Astrocyte (in vitro differentiated cells and primary cell): ENCODE measurements at regions not wholly inside any gene's neighbourhood (a gene's known extent, or its start where the extent isn't known, plus 50 kb on each side); places are given as distances from the start of the nearest gene placed in this dataset.
"Not testable (repeated sequence)": the region's sequence is repeated elsewhere in the genome, so short reads cannot be mapped to it uniquely, and the experiment has no call there.

ENCODE experiments used
- DNase-seq: peaks from one replicate; pipeline ENCODE4 v3.0.0-alpha.2; 2010; ENCODE audit warnings: low read depth
- FAIRE-seq: peaks from 2 replicates; lab custom pipeline; 2011; peaks lifted over from hg19 to GRCh38; lab: Jason Lieb, UNC
- H2AFZ ChIP-seq: 2 replicates; pipeline ENCODE4 v1.6.0; 2012; ENCODE audit warnings: low read depth, low read length, inconsistent platforms
- H3K27ac ChIP-seq: 2 replicates; pipeline ENCODE4 v1.5.1; 2011; ENCODE audit warnings: low read depth, low read length, inconsistent platforms
- H3K27me3 ChIP-seq: 2 replicates; pipeline ENCODE4 v1.6.0; 2011; ENCODE audit warnings: low read length, inconsistent platforms; ENCODE audit not compliant: insufficient read depth
- H3K36me3 ChIP-seq: 2 replicates; pipeline ENCODE4 v1.5.1; 2011; ENCODE audit warnings: low read length, inconsistent platforms; ENCODE audit not compliant: insufficient read depth
- H3K4me1 ChIP-seq: 2 replicates; pipeline ENCODE4 v1.5.1; 2011; ENCODE audit warnings: low read length, inconsistent platforms; ENCODE audit not compliant: insufficient read depth
- H3K4me2 ChIP-seq: 2 replicates; pipeline ENCODE4 v1.6.0; 2012; ENCODE audit warnings: low read length, inconsistent platforms
- H3K4me3 ChIP-seq: 2 replicates; pipeline ENCODE4 v1.5.1; 2011; ENCODE audit warnings: low read depth, mild to moderate bottlenecking, low read length, inconsistent platforms; ENCODE audit not compliant: insufficient read depth
- H3K79me2 ChIP-seq: 2 replicates; pipeline ENCODE4 v1.6.0; 2012; ENCODE audit warnings: mild to moderate bottlenecking, low read length, inconsistent platforms; ENCODE audit not compliant: insufficient read depth
- H3K9ac ChIP-seq: 2 replicates; pipeline ENCODE4 v1.6.0; 2012; ENCODE audit warnings: mild to moderate bottlenecking, low read length, inconsistent platforms
- H3K9me3 ChIP-seq: 2 replicates; pipeline ENCODE4 v1.5.1; 2012; ENCODE audit warnings: low read depth, mild to moderate bottlenecking, low read length, inconsistent platforms; ENCODE audit not compliant: insufficient read depth
- H4K20me1 ChIP-seq: 2 replicates; pipeline ENCODE4 v1.6.0; 2012; ENCODE audit warnings: low read length, inconsistent platforms; ENCODE audit not compliant: insufficient read depth
- H3K27ac Mint-ChIP-seq: one replicate; pipeline ENCODE4 v1.8.0; 2021; ENCODE audit warnings: mild to moderate bottlenecking, mixed read lengths; ENCODE audit not compliant: unreplicated experiment
- H3K27me3 Mint-ChIP-seq: one replicate; pipeline ENCODE4 v1.8.0; 2021; ENCODE audit warnings: low read depth, mixed read lengths; ENCODE audit not compliant: unreplicated experiment
- H3K36me3 Mint-ChIP-seq: one replicate; pipeline ENCODE4 v1.8.0; 2021; ENCODE audit warnings: low read depth, mixed read lengths; ENCODE audit not compliant: unreplicated experiment
- H3K4me1 Mint-ChIP-seq: one replicate; pipeline ENCODE4 v1.8.0; 2021; ENCODE audit warnings: low read depth, mixed read lengths; ENCODE audit not compliant: unreplicated experiment
- H3K4me3 Mint-ChIP-seq: one replicate; pipeline ENCODE4 v1.8.0; 2021; ENCODE audit warnings: mild to moderate bottlenecking, moderate library complexity, mixed read lengths; ENCODE audit not compliant: unreplicated experiment
- H3K9me3 Mint-ChIP-seq: one replicate; pipeline ENCODE4 v1.8.0; 2021; ENCODE audit warnings: mild to moderate bottlenecking, mixed read lengths; ENCODE audit not compliant: unreplicated experiment
- EZH2 ChIP-seq: IDR thresholded peaks from 2 replicates; pipeline ENCODE4 v1.6.1; 2012; ENCODE audit warnings: mild to moderate bottlenecking, low read length, inconsistent platforms; ENCODE audit not compliant: insufficient read depth
- TF ChIP-seq, protein P1 (sequence below): IDR thresholded peaks from 2 replicates; pipeline ENCODE4 v1.5.1; 2011; ENCODE audit warnings: low read depth, mild to moderate bottlenecking, inconsistent platforms, low read length, moderate library complexity; ENCODE audit not compliant: insufficient read depth

DNA sequence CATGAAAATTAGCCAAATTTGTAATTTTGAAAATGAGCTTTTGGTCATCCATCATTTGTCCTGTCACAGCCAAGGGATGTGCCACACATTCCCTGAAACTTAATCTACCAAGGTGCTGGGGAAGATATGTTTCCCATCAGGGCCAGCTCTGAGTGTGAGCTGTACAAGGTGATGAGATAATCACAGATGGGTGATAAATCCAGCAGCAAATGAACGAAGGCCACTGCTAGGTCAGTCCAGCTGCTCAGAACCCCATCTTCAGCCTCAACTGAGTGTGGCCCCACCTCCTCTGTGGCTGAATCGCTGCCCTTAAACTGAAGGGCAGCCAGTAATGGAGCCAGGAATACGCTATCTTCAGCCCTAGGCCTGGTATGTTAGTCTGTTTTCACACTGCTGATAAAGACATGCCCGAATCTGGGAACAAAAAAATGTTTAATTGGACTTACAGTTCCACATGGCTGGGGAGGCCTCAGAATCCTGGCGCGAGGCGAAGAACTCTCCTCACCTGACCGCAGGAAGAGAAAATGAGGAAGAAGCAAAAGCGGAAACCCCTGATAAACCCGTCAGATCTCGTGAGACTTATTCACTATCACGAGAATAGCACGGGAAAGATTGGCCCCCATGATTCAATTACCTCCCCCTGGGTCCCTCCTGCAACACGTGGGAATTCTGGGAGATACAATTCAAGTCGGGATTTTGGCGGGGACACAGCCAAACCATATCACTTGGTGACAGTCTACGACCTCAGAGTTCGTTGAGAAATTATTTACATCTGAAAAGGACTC, 553.0 kb downstream of the NTRK3 start:
- H3K27ac Mint-ChIP-seq = no peak overlapping the region
- H3K4me1 Mint-ChIP-seq = no peaks in the 10 kb centered on the region
- no peak overlapping the region for H2AFZ ChIP-seq
- no peaks in the 10 kb centered on the region for H3K36me3 ChIP-seq
- H3K27me3 ChIP-seq = no peaks in the 10 kb centered on the region
- no peaks in the 10 kb centered on the region for H3K79me2 ChIP-seq
- H3K4me3 Mint-ChIP-seq = no peak overlapping the region
- H3K9ac ChIP-seq = no peak overlapping the region
- H3K4me3 ChIP-seq = no peak overlapping the region
- H3K36me3 Mint-ChIP-seq = no peaks in the 10 kb centered on the region
- FAIRE-seq (no peak), DNase-seq (no peak)
- no peak overlapping the region for H3K27ac ChIP-seq
- H3K4me1 ChIP-seq = no peaks in the 10 kb centered on the region
- H3K4me2 ChIP-seq = no peak overlapping the region
- H4K20me1 ChIP-seq = no peaks in the 10 kb centered on the region
- no peaks in the 10 kb centered on the region for H3K9me3 ChIP-seq
- H3K9me3 Mint-ChIP-seq = no peaks in the 10 kb centered on the region
- TF ChIP-seq, protein P1, sequence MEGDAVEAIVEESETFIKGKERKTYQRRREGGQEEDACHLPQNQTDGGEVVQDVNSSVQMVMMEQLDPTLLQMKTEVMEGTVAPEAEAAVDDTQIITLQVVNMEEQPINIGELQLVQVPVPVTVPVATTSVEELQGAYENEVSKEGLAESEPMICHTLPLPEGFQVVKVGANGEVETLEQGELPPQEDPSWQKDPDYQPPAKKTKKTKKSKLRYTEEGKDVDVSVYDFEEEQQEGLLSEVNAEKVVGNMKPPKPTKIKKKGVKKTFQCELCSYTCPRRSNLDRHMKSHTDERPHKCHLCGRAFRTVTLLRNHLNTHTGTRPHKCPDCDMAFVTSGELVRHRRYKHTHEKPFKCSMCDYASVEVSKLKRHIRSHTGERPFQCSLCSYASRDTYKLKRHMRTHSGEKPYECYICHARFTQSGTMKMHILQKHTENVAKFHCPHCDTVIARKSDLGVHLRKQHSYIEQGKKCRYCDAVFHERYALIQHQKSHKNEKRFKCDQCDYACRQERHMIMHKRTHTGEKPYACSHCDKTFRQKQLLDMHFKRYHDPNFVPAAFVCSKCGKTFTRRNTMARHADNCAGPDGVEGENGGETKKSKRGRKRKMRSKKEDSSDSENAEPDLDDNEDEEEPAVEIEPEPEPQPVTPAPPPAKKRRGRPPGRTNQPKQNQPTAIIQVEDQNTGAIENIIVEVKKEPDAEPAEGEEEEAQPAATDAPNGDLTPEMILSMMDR = no peak
- TF ChIP-seq EZH2 = no peak
- H3K27me3 Mint-ChIP-seq = peaks cover 4% of the 10 kb centered on the region

DNA sequence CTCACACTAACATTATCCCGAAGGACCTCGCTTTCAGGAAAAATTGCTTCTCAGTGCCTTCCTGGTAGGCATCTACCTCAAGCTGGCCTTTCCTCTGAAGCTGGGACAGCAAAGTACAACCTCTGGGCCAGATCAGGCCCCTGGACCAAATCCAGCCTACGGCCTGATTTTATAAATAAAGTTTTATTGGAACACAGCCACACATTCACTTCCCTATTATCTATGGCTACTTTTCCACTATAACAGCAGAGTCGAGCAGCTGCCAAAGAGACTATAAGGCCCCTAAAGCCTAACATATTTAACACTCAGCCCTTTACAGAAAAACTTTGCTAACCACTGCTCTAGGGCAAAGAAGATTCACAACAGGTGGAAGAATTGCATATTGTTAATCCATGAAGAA, 554.3 kb downstream of the NTRK3 start:
- Histone ChIP-seq H3K4me1 (no peaks in the 10 kb centered on the region), H3K4me3 (no peak overlapping the region), H3K27ac (no peak overlapping the region), H3K4me2 (no peak overlapping the region), H3K79me2 (no peaks in the 10 kb centered on the region), H3K36me3 (no peaks in the 10 kb centered on the region), H3K9ac (no peak overlapping the region), H3K9me3 (no peaks in the 10 kb centered on the region), H2AFZ (no peak overlapping the region), H4K20me1 (no peaks in the 10 kb centered on the region), H3K27me3 (no peaks in the 10 kb centered on the region)
- FAIRE-seq (no peak), DNase-seq (no peak)
- no peaks in the 10 kb centered on the region for H3K4me1 Mint-ChIP-seq
- TF ChIP-seq, protein P1 = no peak
- no peak for TF ChIP-seq EZH2
- H3K27ac Mint-ChIP-seq = no peak overlapping the region
- no peak overlapping the region for H3K4me3 Mint-ChIP-seq
- H3K27me3 Mint-ChIP-seq = peaks cover 2% of the 10 kb centered on the region
- no peaks in the 10 kb centered on the region for H3K36me3 Mint-ChIP-seq
- H3K9me3 Mint-ChIP-seq = peaks cover 2% of the 10 kb centered on the region

DNA sequence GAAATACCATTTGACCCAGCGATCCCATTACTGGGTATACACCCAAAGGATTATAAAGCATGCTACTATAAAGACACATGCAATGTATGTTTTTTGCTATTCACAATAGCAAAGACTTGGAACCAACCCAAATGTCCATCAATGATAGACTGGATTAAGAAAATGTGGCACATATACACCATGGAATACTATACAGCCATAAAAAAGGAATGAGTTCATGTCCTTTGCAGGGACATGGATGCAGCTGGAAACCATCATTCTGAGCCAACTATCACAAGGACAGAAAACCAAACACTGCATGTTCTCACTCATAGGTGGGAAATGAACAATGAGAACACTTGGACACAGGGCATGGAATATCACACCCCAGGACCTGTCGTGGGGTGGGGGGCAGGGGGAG, 558.1 kb downstream of the NTRK3 start:
- H3K9me3 ChIP-seq, H3K4me3 ChIP-seq, H3K36me3 Mint-ChIP-seq, H2AFZ ChIP-seq, H3K79me2 ChIP-seq, H3K27ac ChIP-seq, H3K27ac Mint-ChIP-seq, H3K4me1 ChIP-seq, FAIRE-seq, H3K4me3 Mint-ChIP-seq, H3K27me3 ChIP-seq, DNase-seq, H3K27me3 Mint-ChIP-seq, H4K20me1 ChIP-seq, H3K4me1 Mint-ChIP-seq, H3K9ac ChIP-seq, H3K36me3 ChIP-seq, H3K9me3 Mint-ChIP-seq, H3K4me2 ChIP-seq: not testable (repeated sequence)
